ENCODE measurements at regions not wholly inside any gene's neighbourhood (a gene's known extent, or its start where the extent isn't known, plus 50 kb on each side); places are given as distances from the start of the nearest gene placed in this dataset.

DNA sequence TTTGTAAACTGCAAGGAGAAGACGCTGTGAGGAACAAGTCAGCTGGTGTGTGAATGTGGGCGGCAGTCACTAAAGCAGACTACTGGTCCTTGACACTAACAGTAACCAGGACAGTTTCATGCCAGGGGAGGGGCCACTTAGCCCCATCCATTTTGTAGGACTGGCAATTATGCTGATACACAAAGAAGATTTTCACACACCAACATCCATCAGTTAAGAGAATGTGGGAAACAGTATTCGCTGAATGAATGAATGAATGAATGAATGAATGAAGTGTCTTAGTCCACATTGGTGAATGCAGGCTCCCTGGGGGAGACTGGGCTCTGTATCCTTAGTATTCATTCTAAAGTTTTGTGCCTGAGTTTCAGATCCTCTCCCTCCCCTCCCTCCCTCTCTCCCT, 590.4 kb downstream of the BRD1 start:
- WGBS, 2 donors, result 54 to 79% methylated on average over 3 of the region's 3 CpGs
- Histone ChIP-seq H3K4me1 (no peaks in the 10 kb centered on the region), H3K27ac (no peak overlapping the region), H3K4me3 (no peak overlapping the region), H3K27me3 (peaks cover 0 to 30% (median 4%) of the 10 kb centered on the region in 3 donors), H3K36me3 (no peaks in the 10 kb centered on the region), H3K9me3 (no peaks in the 10 kb centered on the region)
- DNase-seq, result no peak
- intact Hi-C loops (cut with DNase I), result no loop called here
- TF ChIP-seq POLR2A (IDR thresholded peaks at IDR 0.05) (no peak), CTCF (IDR thresholded peaks at IDR 0.05) (no peak), EP300 (IDR thresholded peaks at IDR 0.05) (no peak), POLR2AphosphoS5 (IDR thresholded peaks at IDR 0.05) (no peak)

- peaks cover 0 to 29% (median 4%) of the 10 kb centered on the region in 3 donors for H3K27me3 ChIP-seq
- TF ChIP-seq EP300 (IDR thresholded peaks at IDR 0.05) (no peak), CTCF (IDR thresholded peaks at IDR 0.05) (no peak), POLR2A (IDR thresholded peaks at IDR 0.05) (no peak), POLR2AphosphoS5 (IDR thresholded peaks at IDR 0.05) (no peak)
- WGBS, 2 donors, result 91 to 93% methylated on average over 11 of the region's 11 CpGs
- no peak for DNase-seq
- H3K4me3 ChIP-seq, result no peak overlapping the region
- no peaks in the 10 kb centered on the region for H3K9me3 ChIP-seq
- no peaks in the 10 kb centered on the region for H3K36me3 ChIP-seq
- intact Hi-C loops (cut with DNase I), result no loop called here
- no peaks in the 10 kb centered on the region for H3K4me1 ChIP-seq
- no peak overlapping the region for H3K27ac ChIP-seq
Observed at GRCh38 chr22:49236541-49237075, 591.1 kb downstream of the BRD1 start.

- intact Hi-C loops (cut with DNase I), result no loop called here
- H3K27me3 ChIP-seq, result peaks cover 0 to 36% (median 4%) of the 10 kb centered on the region in 3 donors
- no peaks in the 10 kb centered on the region for H3K36me3 ChIP-seq
- no peaks in the 10 kb centered on the region for H3K4me1 ChIP-seq
- WGBS, 2 donors, result 54 to 69% methylated on average over 13 of the region's 13 CpGs
- no peak overlapping the region for H3K4me3 ChIP-seq
- TF ChIP-seq POLR2AphosphoS5 (IDR thresholded peaks at IDR 0.05) (no peak), EP300 (IDR thresholded peaks at IDR 0.05) (no peak), CTCF (IDR thresholded peaks at IDR 0.05) (no peak), POLR2A (IDR thresholded peaks at IDR 0.05) (no peak)
- no peak overlapping the region for H3K27ac ChIP-seq
- DNase-seq, result no peak
- H3K9me3 ChIP-seq, result no peaks in the 10 kb centered on the region
Observed at GRCh38 chr22:49235463-49236300, 592.0 kb downstream of the BRD1 start.

GRCh38 chr22:49234459-49234858, 593.2 kb downstream of the BRD1 start:
- WGBS, 2 donors, result 87 to 88% methylated on average over 3 of the region's 3 CpGs
- H3K27ac ChIP-seq, result no peak overlapping the region
- peaks cover 0 to 36% (median 4%) of the 10 kb centered on the region in 3 donors for H3K27me3 ChIP-seq
- H3K36me3 ChIP-seq, result no peaks in the 10 kb centered on the region
- H3K4me3 ChIP-seq, result no peak overlapping the region
- no peaks in the 10 kb centered on the region for H3K4me1 ChIP-seq
- no peaks in the 10 kb centered on the region for H3K9me3 ChIP-seq
- intact Hi-C loops (cut with DNase I), result no loop called here
- no peak for DNase-seq
- TF ChIP-seq CTCF (IDR thresholded peaks at IDR 0.05) (no peak), EP300 (IDR thresholded peaks at IDR 0.05) (no peak), POLR2AphosphoS5 (IDR thresholded peaks at IDR 0.05) (no peak), POLR2A (IDR thresholded peaks at IDR 0.05) (no peak)
